Activated CD4-positive, alpha-beta T cell treated with anti-CD3 and anti-CD28 coated beads, Interleukin-2, Interleukin-4, amounts not matched to agents 100 ng/mL and 50 ng/mL, durations not matched to agents 16 hours and 8 hours (primary cell): ENCODE measurements at regions not wholly inside any gene's neighbourhood (a gene's known extent, or its start where the extent isn't known, plus 50 kb on each side); places are given as distances from the start of the nearest gene placed in this dataset.

Experiments
- DNase-seq: peaks from one replicate; pipeline ENCODE4 v3.0.0-alpha.2; 2020; ENCODE audit warnings: low spot score

GRCh38 chr5:73339051-73339575, 109.5 kb downstream of the FOXD1 start:
- no peak for DNase-seq

GRCh38 chr5:73338256-73339050, 110.1 kb downstream of the FOXD1 start:
- DNase-seq = no peak

DNA sequence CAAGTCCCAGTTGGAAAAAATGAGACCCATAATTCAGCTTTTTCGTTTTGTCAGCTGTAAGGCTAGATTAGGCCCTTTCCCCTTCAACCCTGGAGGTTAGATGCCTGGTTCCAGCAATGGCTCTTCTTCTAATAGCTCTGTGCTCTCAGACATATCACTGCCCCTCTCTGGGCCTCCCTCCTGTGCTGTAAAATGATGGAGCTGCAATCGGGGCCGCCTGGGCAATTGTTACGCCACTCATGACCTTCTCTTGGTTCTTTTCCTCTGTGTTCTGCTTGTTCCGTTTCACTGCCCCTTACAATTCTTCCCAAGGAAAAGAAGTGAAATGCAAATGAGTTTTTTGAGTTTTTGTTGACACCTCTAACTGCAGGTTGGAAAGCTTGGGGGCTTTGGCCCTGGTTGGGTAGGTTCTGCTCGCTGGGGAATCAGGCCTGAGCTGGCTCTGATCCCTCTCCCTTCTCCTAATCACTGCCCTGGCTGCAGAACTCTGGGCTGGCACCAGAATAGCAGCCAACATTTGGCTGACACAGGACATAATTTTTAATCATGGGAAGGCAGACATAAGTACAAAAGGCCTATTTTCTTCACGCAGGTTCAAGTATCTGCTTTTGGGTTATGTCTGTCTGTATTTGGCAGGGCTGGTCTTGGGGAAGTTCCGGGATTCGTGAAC, 110.9 kb downstream of the FOXD1 start:
- DNase-seq = no peak

DNA sequence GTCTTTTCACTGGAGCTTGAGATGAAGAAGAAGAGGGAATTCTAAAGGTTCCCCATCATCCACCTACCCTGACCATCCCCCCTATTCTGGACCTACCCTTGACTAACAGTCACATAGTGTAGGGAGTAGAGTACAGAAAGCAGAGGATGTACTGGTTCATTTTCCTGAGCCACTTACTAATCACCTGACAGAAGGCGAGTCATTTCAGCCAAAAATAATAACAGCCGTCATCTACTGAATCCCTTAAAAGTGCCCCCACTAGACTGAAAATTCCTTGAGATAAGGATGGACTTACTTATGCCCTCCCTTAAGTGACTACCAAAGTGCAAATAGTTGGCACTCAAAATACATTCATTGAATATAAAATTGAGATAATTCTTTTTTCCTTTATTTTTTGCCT, 112.2 kb downstream of the FOXD1 start:
- DNase-seq = no peak

DNA sequence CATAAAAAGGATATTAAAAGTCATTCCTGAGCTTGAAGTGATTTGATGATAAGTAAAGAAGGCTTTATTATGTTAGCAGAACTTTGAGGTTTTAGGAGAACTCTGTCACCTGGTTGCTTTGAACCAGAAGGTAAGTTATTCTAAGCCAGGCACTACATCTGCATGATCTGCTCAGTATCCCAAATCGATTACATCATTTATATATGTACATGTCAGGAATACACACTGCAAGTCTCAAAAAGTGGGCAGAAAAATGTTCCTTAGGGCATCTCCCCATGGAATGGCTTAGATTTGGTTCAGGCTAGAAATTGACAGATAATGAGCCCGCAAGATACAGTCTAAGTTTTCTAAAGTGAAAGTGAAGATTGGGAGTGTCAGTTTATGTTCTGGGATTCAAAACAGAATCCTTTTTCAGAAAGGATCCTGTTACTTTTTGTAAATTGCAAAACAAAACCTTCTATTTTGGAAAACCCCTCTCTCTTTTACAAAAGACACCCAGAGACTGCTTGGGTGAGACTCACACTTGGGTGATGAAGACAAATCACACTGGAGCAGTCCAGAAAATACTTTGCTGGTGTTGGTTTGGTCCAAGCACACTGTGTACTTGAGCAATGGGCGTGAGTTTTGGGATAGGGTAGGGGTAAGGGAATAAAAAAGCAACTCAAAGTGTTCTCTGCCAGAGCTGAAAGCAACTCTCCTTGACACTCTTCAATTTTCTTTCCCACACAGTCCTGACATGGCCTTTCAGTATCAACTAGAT, 114.5 kb downstream of the FOXD1 start:
- DNase-seq = no peak

DNA sequence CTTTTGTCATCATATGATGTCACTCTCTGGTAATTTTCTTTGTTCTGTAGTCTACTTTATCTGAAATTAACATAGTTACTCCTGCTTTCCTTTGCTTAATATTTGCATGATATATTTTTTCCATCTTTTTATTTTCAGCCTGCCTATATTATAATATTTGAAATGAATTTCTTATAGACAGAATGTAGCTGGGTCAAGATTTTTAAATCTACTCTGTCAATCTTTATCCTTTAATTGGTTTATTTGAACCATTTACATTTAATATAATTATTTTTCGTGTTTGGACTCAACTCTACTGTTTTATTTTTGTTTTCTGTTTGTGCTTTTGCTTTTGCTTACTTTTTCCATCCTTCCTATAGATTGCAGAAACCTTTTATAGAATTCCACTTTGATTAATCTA, 118.0 kb downstream of the FOXD1 start:
- DNase-seq = no peak

DNA sequence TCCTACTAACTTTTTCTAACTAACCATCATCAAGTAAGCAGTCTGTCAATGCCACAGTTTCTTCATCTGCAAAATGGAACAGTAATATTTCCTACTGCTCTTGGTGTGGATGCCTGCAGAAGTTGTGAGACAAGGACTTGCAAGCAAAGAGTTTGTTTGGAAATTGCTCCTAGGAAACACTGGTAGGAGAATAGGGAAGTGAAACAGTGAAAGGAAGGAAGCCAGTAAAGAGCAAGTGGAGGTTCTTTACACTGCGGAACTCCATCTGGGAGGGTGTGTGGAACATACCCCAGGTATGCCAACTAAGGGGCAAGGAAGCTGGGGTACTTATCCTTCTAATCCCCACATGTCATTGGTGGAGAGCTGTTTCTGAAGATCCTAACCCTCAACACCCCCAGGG, 119.9 kb downstream of the FOXD1 start:
- DNase-seq = no peak

- DNase-seq = no peak
Observed at GRCh38 chr5:73327908-73328455, 120.6 kb downstream of the FOXD1 start.

GRCh38 chr5:73325546-73325945, 123.0 kb downstream of the FOXD1 start:
- no peak for DNase-seq

- DNase-seq = no peak
Observed at GRCh38 chr5:73323466-73323865, 125.1 kb downstream of the FOXD1 start.

DNA sequence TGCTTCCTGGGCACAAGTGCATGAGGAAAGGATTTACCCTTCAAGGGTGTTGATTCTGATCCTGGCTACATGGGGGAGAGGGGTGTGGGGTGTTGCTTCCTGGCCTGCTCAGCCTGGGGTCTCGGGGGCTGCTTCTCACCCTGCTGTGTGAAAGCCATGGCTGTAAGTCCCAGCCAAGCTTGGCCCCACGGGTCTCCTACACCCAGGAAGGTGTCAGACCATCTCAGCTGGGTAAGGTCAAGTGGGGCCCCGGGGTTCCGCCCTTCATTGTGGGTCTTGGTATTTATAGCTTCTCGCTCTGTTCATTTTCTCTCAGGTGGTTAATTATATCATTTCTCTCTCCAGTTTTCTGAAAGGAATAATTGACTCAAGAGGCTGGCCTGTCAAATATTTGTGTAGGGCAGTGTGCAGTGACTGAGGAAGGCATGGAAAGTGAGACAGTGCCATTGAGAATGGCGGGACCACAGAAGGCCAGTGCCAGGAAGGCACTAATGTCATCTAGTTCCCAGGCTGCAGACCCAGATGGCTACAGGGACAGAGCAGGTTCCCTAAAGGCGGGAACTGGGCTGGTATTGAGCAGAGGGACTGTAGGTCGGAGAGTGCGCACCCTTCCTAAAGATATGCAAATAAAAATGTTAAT, 126.0 kb downstream of the FOXD1 start:
- DNase-seq = no peak

GRCh38 chr5:73321757-73322436, 126.7 kb downstream of the FOXD1 start:
- no peak for DNase-seq

GRCh38 chr5:73319036-73319435, 129.5 kb downstream of the FOXD1 start:
- no peak for DNase-seq

- DNase-seq = no peak
Observed at GRCh38 chr5:73318308-73318719, 130.3 kb downstream of the FOXD1 start.

- no peak for DNase-seq
Observed at GRCh38 chr5:73317523-73317922, 131.1 kb downstream of the FOXD1 start.

GRCh38 chr5:73314395-73315257, 134.0 kb downstream of the FOXD1 start:
- no peak for DNase-seq

GRCh38 chr5:73312872-73313510, 135.6 kb downstream of the FOXD1 start:
- no peak for DNase-seq

DNA sequence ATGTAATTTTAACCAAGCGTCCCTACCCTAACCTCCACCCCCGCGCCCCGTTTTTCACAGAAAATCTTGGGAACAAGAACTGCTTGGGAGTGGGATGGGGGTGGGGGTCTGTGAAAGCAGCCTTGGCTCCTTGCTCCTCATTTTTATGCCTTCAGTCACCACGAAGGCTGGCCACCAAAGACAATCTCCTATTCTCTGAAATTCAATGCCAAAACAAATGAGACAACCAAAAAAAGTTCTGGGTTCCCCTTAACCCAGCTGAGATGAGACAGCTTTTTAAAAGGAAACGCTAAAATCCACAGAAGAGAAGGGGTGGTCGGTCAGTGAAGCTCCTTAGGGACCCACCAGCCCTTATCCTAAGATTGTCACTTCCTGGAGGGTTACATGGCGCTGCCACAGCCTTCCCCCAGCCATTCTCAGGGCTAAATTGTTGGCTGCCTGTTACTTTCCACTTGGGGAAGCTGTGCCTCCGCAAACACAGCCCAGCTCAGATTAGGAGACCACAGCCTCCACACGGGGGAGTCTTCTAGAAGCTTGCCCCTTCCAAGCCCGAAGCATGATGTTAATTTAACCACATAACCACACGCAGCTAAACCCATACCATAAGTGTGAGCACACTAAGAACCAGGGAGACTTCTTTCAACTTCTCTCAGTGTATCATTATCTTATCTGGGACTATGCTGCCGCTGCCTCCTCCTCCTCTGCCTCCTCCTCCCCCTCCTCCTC, 136.3 kb downstream of the FOXD1 start:
- DNase-seq = no peak
